Glutamatergic neuron (in vitro differentiated cells): ENCODE measurements at regions not wholly inside any gene's neighbourhood (a gene's known extent, or its start where the extent isn't known, plus 50 kb on each side); places are given as distances from the start of the nearest gene placed in this dataset.

ENCODE experiments used
- DNase-seq: peaks from one replicate; pipeline ENCODE4 v3.0.0; 2022
- H3K27ac Mint-ChIP-seq: one replicate; pipeline ENCODE4 v1.8.0; 2020; ENCODE audit warnings: mild to moderate bottlenecking, mixed read lengths, inconsistent platforms; ENCODE audit not compliant: unreplicated experiment
- H3K27me3 Mint-ChIP-seq: one replicate; pipeline ENCODE4 v1.8.0; 2020; ENCODE audit warnings: mild to moderate bottlenecking, moderate library complexity, mixed read lengths, inconsistent platforms; ENCODE audit not compliant: unreplicated experiment
- H3K36me3 Mint-ChIP-seq: one replicate; pipeline ENCODE4 v1.8.0; 2020; ENCODE audit warnings: mild to moderate bottlenecking, mixed read lengths, inconsistent platforms; ENCODE audit not compliant: unreplicated experiment
- H3K4me1 Mint-ChIP-seq: one replicate; pipeline ENCODE4 v1.8.0; 2020; ENCODE audit warnings: mild to moderate bottlenecking, low read depth, mixed read lengths, inconsistent platforms; ENCODE audit not compliant: unreplicated experiment
- H3K4me3 Mint-ChIP-seq: one replicate; pipeline ENCODE4 v1.8.0; 2020; ENCODE audit warnings: mild to moderate bottlenecking, mixed read lengths, inconsistent platforms; ENCODE audit not compliant: unreplicated experiment
- H3K9me3 Mint-ChIP-seq: one replicate; pipeline ENCODE4 v1.8.0; 2020; ENCODE audit warnings: mild to moderate bottlenecking, moderate library complexity, mixed read lengths, inconsistent platforms; ENCODE audit not compliant: unreplicated experiment
- CTCF ChIP-seq: fragments of 200-600 bp; sonication (generic); IDR thresholded peaks from one replicate; pipeline ENCODE4 v1.5.0; 2021; ENCODE audit not compliant: partially characterized antibody, unreplicated experiment

GRCh38 chr13:42388326-42388725 is 116.4 kb downstream of the AKAP11 start:
- no peak overlapping the region for H3K4me3 Mint-ChIP-seq
- H3K9me3 Mint-ChIP-seq = no peaks in the 10 kb centered on the region
- no peak for DNase-seq
- peaks cover 4% of the 10 kb centered on the region for H3K36me3 Mint-ChIP-seq
- H3K27me3 Mint-ChIP-seq = no peaks in the 10 kb centered on the region
- no peaks in the 10 kb centered on the region for H3K4me1 Mint-ChIP-seq
- no peak for TF ChIP-seq CTCF
- no peak overlapping the region for H3K27ac Mint-ChIP-seq

- Mint-ChIP-seq H3K9me3 (no peaks in the 10 kb centered on the region), H3K36me3 (peaks cover 4% of the 10 kb centered on the region), H3K27ac (no peak overlapping the region), H3K4me3 (no peak overlapping the region), H3K4me1 (no peaks in the 10 kb centered on the region), H3K27me3 (no peaks in the 10 kb centered on the region)
- no peak for DNase-seq
- no peak for TF ChIP-seq CTCF
Measured at GRCh38 chr13:42389041-42389440, 117.1 kb downstream of the AKAP11 start.

- no peaks in the 10 kb centered on the region for H3K4me1 Mint-ChIP-seq
- no peak overlapping the region for H3K27ac Mint-ChIP-seq
- DNase-seq = no peak
- H3K9me3 Mint-ChIP-seq = no peaks in the 10 kb centered on the region
- H3K36me3 Mint-ChIP-seq = peaks cover 4% of the 10 kb centered on the region
- TF ChIP-seq CTCF = no peak
- peaks cover 4% of the 10 kb centered on the region for H3K27me3 Mint-ChIP-seq
- no peak overlapping the region for H3K4me3 Mint-ChIP-seq
Measured at GRCh38 chr13:42392180-42392579, 120.2 kb downstream of the AKAP11 start.

- DNase-seq = no peak
Measured at GRCh38 chr13:42392716-42393572, 121.0 kb downstream of the AKAP11 start.

More at GRCh38 chr13:42392716-42393572, 121.0 kb downstream of the AKAP11 start:
- peaks cover 5% of the 10 kb centered on the region for H3K4me1 Mint-ChIP-seq
- no peak overlapping the region for H3K4me3 Mint-ChIP-seq
- H3K36me3 Mint-ChIP-seq = peaks cover 4% of the 10 kb centered on the region
- H3K27ac Mint-ChIP-seq = no peak overlapping the region
- peaks cover 4% of the 10 kb centered on the region for H3K27me3 Mint-ChIP-seq
- no peak for TF ChIP-seq CTCF
- no peaks in the 10 kb centered on the region for H3K9me3 Mint-ChIP-seq
